ENCODE measurements at regions not wholly inside any gene's neighbourhood (a gene's known extent, or its start where the extent isn't known, plus 50 kb on each side); places are given as distances from the start of the nearest gene placed in this dataset.
"Not testable (repeated sequence)": the region's sequence is repeated elsewhere in the genome, so short reads cannot be mapped to it uniquely, and the experiment has no call there.

- no peak for DNase-seq
Observed at GRCh38 chr3:25957026-25957425, 167.1 kb downstream of the OXSM start.

GRCh38 chr3:25960776-25961175 is 170.9 kb downstream of the OXSM start:
- DNase-seq: no peak

- no peak for DNase-seq
Observed at GRCh38 chr3:25962255-25962654, 172.4 kb downstream of the OXSM start.

GRCh38 chr3:25964141-25964540 is 174.3 kb downstream of the OXSM start:
- DNase-seq: no peak

GRCh38 chr3:25967385-25967784 is 177.5 kb downstream of the OXSM start:
- no peak for DNase-seq

DNA sequence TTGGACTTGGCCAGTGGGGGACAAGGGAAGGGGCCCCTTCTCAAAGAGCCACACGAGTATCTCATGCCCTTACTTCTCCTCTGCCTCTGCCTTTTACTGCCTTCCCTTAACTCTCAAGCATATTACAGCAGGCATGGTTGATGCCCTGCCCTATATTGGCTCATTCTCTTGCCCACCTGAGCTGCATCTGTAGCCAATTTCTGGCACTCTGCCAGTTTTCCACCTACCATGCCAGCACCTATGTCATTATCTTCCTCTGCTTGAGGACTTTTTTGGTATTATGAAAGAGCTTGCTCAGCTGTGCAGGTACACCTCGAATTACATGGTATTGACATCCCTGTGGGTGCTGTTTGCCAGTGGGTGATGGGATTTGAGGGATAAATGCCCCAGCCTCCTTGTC is 181.8 kb downstream of the OXSM start:
- no peak for DNase-seq

- DNase-seq: no peak
Observed at GRCh38 chr3:25973122-25973521, 183.2 kb downstream of the OXSM start.

GRCh38 chr3:25982756-25983155 is 192.9 kb downstream of the OXSM start:
- DNase-seq: no peak

DNA sequence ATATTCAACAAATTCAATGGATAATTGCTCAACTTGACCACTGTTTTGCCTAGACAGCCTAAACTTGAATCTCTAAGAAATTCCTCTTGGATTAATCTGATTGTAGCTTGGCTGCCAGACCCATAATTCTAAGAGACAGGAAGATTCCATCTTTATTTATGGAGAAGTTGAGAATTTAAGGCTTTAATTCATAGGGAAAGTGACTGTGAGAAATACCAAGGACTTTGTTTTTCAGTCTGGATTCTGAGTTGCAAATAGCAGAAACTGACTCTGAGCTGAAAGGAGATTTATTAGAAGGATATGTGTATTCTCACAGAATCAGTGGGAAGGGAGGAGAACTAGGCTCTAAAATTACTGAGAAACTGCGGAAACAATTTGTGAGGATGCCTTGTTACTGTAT is 195.7 kb downstream of the OXSM start:
- no peak for DNase-seq

- DNase-seq: no peak
Observed at GRCh38 chr3:25992606-25993005, 202.7 kb downstream of the OXSM start.

DNA sequence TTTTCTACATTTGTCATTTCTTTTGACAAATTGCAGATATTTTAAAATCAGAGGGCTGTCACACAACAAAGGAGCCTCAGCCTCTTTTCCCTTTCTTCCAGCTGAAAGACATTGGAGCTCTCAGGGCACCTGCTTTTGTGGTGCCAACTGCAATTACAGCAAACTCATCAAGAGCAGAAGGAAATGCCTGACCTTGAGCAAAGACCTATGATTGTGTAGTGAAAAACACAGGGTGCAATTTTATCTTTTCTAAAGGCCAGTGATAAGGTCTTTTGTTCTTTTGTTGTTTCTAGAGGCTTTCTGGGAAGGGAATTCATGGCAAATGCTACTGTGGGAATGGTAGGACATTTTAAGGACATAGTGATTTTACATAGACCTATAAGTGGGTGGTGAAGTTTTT is 214.3 kb downstream of the OXSM start:
- DNase-seq: no peak

DNA sequence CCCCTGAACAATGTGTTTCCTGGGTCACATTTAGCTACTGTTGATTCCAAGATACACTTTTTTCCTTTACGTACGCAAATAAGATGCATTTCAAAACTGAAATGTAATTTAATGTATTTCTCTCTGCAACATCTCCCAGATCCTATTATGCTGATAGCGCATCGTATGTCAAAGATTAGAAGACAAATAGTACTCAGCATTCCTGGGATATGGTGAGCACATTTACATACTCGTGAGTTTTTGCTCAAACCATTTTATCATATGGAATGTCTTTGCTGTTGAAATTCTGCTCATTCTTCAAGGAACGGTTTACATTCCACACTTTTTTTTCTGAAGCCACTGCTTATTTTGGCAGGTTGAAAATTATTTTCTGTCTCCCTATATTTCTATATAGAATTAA is 221.4 kb downstream of the OXSM start:
- DNase-seq: no peak

DNA sequence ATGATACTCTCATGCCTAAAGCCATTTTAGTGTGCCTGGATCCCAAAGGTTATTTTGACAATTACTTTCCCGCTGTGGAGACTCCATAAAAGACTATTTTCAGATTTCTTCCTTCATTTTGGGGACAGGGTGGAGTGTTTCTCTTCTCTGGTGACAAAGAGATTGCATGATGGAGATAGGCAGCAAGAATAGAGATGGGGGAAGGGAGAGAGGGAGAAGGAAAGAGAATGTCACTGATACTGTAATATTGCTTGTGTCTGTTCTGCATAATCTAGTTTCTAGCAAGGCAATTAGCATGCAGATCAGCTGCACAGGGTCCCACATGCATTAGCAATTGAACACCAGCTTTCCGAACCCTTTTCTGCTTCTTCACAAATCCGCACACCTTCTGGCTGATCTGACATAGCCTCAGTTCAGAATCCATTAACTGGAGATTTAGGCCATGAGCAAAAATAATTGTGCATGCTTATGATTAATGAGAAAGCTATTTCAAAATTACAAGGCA is 222.4 kb downstream of the OXSM start:
- no peak for DNase-seq

DNA sequence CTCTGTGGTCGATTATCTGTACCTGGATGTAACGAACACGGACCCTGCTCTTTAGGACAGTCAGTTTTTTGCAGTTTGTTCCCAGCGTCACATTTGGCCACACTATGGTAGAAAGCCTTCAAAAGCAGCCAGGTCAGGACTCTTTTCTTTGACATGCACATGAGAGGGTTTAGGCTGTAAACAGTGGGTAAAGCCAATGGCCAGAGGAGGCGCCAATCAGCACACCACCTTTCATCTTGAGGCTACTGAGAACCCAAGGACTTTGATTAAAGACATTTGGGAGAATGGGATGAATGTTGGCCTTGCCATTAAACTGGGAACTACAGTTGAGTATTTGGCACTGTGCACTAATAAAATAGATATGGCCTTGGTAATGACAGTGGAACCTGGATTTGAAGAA is 225.9 kb downstream of the OXSM start:
- DNase-seq: no peak

GRCh38 chr3:26018889-26019288 is 229.0 kb downstream of the OXSM start:
- DNase-seq: no peak

- not testable (repeated sequence) for DNase-seq
Observed at GRCh38 chr3:26024206-26024605, 234.3 kb downstream of the OXSM start.

DNA sequence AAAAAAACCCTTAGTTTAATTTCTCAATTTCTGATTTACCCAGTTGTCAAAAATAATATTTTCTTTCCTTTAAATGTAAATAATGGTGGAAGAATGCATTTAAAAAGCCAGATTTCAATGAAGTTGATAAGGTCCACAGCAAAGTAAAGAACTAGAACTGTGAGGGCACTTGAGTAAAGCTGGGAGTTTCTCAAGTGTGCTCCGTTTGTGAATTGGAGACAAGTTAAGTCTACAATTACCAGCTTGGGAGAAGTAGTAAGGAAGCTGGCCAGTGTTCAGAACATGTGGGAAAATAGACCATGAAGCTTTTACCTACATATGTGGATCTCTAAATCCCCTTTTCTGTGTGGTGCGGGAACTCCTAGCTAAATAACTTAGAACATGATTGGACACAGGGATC is 239.4 kb downstream of the OXSM start:
- DNase-seq: no peak

GRCh38 chr3:26042126-26042525 is 252.2 kb downstream of the OXSM start:
- DNase-seq: not testable (repeated sequence)

- no peak for DNase-seq
Observed at GRCh38 chr3:26049951-26050350, 260.1 kb downstream of the OXSM start.

DNA sequence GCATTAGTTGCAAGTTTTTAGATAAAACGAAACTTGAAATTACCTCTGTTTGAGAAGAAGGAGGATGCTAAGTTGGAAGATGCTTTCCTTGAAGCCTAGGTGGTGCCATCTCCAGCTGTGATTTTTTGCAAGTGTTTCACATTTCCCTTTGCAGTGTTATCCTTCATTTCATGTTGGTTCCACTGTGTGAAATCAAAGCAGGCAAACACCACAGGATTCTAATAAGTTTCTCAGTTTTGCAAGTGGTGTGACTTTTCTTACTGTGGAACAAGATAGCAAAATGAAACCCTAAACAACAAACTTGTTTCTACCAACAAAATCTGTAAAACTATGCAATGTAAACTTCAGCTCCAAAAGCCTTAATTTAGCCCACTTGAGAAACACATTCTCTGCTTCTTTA is 260.9 kb downstream of the OXSM start:
- no peak for DNase-seq

- no peak for DNase-seq
Observed at GRCh38 chr3:26058901-26059321, 269.0 kb downstream of the OXSM start.

- no peak for DNase-seq
Observed at GRCh38 chr3:26061947-26062346, 272.1 kb downstream of the OXSM start.

- DNase-seq: no peak
Observed at GRCh38 chr3:26064297-26064696, 274.4 kb downstream of the OXSM start.

DNA sequence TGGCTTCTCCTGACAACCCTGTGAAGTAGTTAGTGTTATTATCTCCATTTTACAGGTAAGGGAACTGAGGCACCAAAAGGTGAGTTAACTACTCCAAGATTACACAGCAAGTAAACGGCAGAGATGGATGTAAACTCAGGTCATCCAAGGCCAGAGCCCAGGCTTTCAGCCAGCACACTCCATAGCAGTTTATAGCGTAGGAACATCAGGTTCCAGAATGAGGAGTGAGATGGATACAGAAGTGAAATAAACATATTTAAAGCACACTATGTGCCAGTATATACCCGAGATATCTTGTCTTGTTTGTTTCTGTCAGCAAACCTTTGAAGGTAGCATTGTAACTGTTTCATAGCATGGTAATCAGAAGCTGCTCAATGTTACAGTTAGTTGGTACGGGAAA is 279.0 kb downstream of the OXSM start:
- no peak for DNase-seq

- DNase-seq: no peak
Observed at GRCh38 chr3:26070854-26071253, 281.0 kb downstream of the OXSM start.

DNA sequence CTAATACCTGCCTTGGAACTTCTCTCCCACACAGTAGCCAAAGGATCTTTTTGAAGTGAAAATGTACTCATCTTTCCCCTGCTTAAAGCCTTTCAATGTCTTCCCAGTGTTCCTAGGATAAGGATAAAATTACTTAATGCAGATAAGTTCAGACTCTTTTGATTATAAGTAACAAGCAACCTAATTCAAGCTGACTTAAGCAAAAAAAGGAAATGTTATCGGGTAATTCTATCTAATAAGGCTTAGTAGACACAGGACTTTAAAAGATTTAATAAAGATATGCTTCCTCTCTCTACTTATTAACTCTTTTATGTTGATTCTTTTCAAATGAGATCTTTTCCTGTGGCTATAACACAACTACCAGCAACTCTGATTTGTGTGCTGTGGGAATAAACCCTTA is 284.2 kb downstream of the OXSM start:
- no peak for DNase-seq
